ENCODE measurements at regions not wholly inside any gene's neighbourhood (a gene's known extent, or its start where the extent isn't known, plus 50 kb on each side); places are given as distances from the start of the nearest gene placed in this dataset.

- CTCF ChIA-PET: interaction anchor here (0.6 to 1.5 kb wide), 15 partner anchors 9 to 1815 kb away, joined by 3 to 9 read pairs (median 4); no protein-coding TSS in a partner anchor
- POLR2A ChIA-PET: interaction anchor here (0.5 kb wide), 1 partner anchor 100 kb away, joined by 3 read pairs; no protein-coding TSS in a partner anchor
- no peak for TF ChIP-seq ZBTB20 (tag by site-specific recombination; IDR thresholded peaks at IDR 0.05)
- no peak for TF ChIP-seq ZSCAN23 (tag by site-specific recombination; IDR thresholded peaks at IDR 0.05)
- no peak for TF ChIP-seq ZNF24 (tag by site-specific recombination; IDR thresholded peaks at IDR 0.05)
- TF ChIP-seq SCRT2 (tag by site-specific recombination; IDR thresholded peaks at IDR 0.05): no peak
- TF ChIP-seq ZNF133 (tag by site-specific recombination; IDR thresholded peaks at IDR 0.05): no peak
- TF ChIP-seq ZNF658 (tag by site-specific recombination; IDR thresholded peaks at IDR 0.05): no peak
- no peak for TF ChIP-seq HOXA7 (CRISPR knock-in tag; IDR thresholded peaks at IDR 0.05; ENCODE audit: borderline replicate concordance)
- no peak for TF ChIP-seq ZNF518A (tag by site-specific recombination; conservative IDR thresholded peaks at IDR 0.05; ENCODE audit: low read depth)
- no peak for TF ChIP-seq TRIM28 (IDR thresholded peaks at IDR 0.05; ENCODE audit: borderline replicate concordance, low read length)
- no peak for TF ChIP-seq ZNF175 (tag by site-specific recombination; IDR thresholded peaks at IDR 0.05)
- Histone ChIP-seq H3K4me3 (ENCODE audit: low read depth, low read length) (no peak overlapping the region), H3K4me1 (ENCODE audit: control insufficient read depth, insufficient read depth, low read length) (peaks cover 9% of the 10 kb centered on the region), H3K9me3 (ENCODE audit: control insufficient read depth, insufficient read depth, low read depth, low read length) (no peaks in the 10 kb centered on the region), H3K36me3 (ENCODE audit: control insufficient read depth in 2 of 2, insufficient read depth in 1 of 2, low read length in 2 of 2) (no peaks in the 10 kb centered on the region), H3K27ac (ENCODE audit: extremely low read depth, low read depth, low read length) (no peak overlapping the region)
These were observed 101.1 kb downstream of the B3GNT2 start for GRCh38 chr2:62296832-62297623.

- Histone ChIP-seq H3K4me1 (ENCODE audit: control insufficient read depth, insufficient read depth, low read length) (peaks cover 9% of the 10 kb centered on the region), H3K9me3 (ENCODE audit: control insufficient read depth, insufficient read depth, low read depth, low read length) (no peaks in the 10 kb centered on the region), H3K27ac (ENCODE audit: extremely low read depth, low read depth, low read length) (no peak overlapping the region), H3K36me3 (ENCODE audit: control insufficient read depth in 2 of 2, insufficient read depth in 1 of 2, low read length in 2 of 2) (no peaks in the 10 kb centered on the region), H3K4me3 (ENCODE audit: low read depth, low read length) (no peak overlapping the region)
- ChIA-PET CTCF (interaction anchor here (0.6 to 0.7 kb wide), 2 partner anchors 8 to 112 kb away, joined by 3 read pairs; no protein-coding TSS in a partner anchor), POLR2A (no interaction called here)
- no peak for TF ChIP-seq ZNF677 (tag by site-specific recombination; IDR thresholded peaks at IDR 0.05)
- TF ChIP-seq ZNF140 (tag by site-specific recombination; IDR thresholded peaks at IDR 0.05): no peak
- no peak for TF ChIP-seq ZNF830 (tag by site-specific recombination; IDR thresholded peaks at IDR 0.05; ENCODE audit: low read depth)
- no peak for TF ChIP-seq ZNF510 (tag by site-specific recombination; IDR thresholded peaks at IDR 0.05; ENCODE audit: insufficient replicate concordance)
- no peak for TF ChIP-seq SP3 (tag by site-specific recombination; IDR thresholded peaks at IDR 0.05)
- no peak for TF ChIP-seq ZNF664 (tag by site-specific recombination; IDR thresholded peaks at IDR 0.05)
- no peak for TF ChIP-seq ZNF354C (tag by site-specific recombination; IDR thresholded peaks at IDR 0.05; ENCODE audit: borderline replicate concordance, low read depth)
- TF ChIP-seq ZNF837 (tag by site-specific recombination; IDR thresholded peaks at IDR 0.05): no peak
- TF ChIP-seq ZNF704 (tag by site-specific recombination; IDR thresholded peaks at IDR 0.05): no peak
- no peak for TF ChIP-seq ZNF792 (tag by site-specific recombination; IDR thresholded peaks at IDR 0.05)
- TF ChIP-seq ZNF132 (tag by site-specific recombination; IDR thresholded peaks at IDR 0.05; ENCODE audit: borderline replicate concordance): no peak
- TF ChIP-seq ZBTB10 (tag by site-specific recombination; IDR thresholded peaks at IDR 0.05): no peak
- no peak for TF ChIP-seq ZEB2 (tag by site-specific recombination; IDR thresholded peaks at IDR 0.05)
These were observed 100.3 kb downstream of the B3GNT2 start for GRCh38 chr2:62296034-62296831.

All from HEK293 (cell line).